ENCODE measurements at regions not wholly inside any gene's neighbourhood (a gene's known extent, or its start where the extent isn't known, plus 50 kb on each side); places are given as distances from the start of the nearest gene placed in this dataset.

DNA sequence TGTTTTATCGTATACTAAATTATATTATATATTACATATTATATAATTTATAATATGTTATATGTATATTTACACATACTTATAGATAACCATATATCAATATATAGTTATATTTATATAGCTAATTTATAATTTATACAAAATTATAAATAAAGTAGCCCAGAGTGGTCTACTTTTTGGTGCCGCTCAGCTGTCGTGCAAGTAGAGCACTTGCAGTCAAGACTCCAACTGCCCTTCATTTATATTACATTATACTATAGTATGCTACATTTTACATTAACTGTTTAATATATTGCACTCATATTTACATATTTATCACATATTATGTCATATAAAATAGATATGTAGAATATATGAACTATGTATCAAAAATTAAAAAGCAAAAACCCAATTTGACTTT, 1124.7 kb upstream of the MIR17HG start:
- H3K4me1 ChIP-seq (replicated peaks in 1 of 2; ENCODE audit: control insufficient read depth in 2 of 2, insufficient read depth in 2 of 2, low read length in 2 of 2), result no peaks in the 10 kb centered on the region
- no peaks in the 10 kb centered on the region for H3K79me2 ChIP-seq (ENCODE audit: control insufficient read depth, insufficient read depth, low read length)
- TF ChIP-seq ZBTB17 (CRISPR knock-in tag; IDR thresholded peaks at IDR 0.05), result no peak
- TF ChIP-seq, protein P1, sequence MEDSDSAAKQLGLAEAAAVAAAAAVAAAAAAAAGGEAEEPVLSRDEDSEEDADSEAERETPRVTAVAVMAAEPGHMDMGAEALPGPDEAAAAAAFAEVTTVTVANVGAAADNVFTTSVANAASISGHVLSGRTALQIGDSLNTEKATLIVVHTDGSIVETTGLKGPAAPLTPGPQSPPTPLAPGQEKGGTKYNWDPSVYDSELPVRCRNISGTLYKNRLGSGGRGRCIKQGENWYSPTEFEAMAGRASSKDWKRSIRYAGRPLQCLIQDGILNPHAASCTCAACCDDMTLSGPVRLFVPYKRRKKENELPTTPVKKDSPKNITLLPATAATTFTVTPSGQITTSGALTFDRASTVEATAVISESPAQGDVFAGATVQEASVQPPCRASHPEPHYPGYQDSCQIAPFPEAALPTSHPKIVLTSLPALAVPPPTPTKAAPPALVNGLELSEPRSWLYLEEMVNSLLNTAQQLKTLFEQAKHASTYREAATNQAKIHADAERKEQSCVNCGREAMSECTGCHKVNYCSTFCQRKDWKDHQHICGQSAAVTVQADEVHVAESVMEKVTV (CRISPR knock-in tag; IDR thresholded peaks at IDR 0.05), result 0 out of 2 replicates have a peak, but pooled peaks have one; percentile 9
- peak; percentile 97 for TF ChIP-seq TFAM (CRISPR knock-in tag; conservative IDR thresholded peaks at IDR 0.05)
- no peak overlapping the region for H2AFZ ChIP-seq (ENCODE audit: low read depth, low read length)
- no peaks in the 10 kb centered on the region for H4K20me1 ChIP-seq (replicated peaks; ENCODE audit: control insufficient read depth, insufficient read depth, low read length)
- BruUV-seq (replicated peaks), result no TSS peak
- WGBS (ENCODE audit: insufficient coverage, low coverage, missing lambda C conversion rate), result 4% methylated on average over 3 of the region's 3 CpGs
- no peaks in the 10 kb centered on the region for H3K36me3 ChIP-seq (ENCODE audit: control insufficient read depth, insufficient read depth, low read length)
- H3K4me2 ChIP-seq (ENCODE audit: insufficient read depth, low read length), result no peak overlapping the region
- no peak overlapping the region for H3K27ac ChIP-seq (ENCODE audit: extremely low read depth, low read depth, low read length)
- POLR2A ChIA-PET, result no interaction called here
- in situ Hi-C loops (cut with MboI) (no loop called here), intact Hi-C loops (cut with micrococcal nuclease) (no loop called here)
- H3K9me3 ChIP-seq (replicated peaks; ENCODE audit: control insufficient read depth, insufficient read depth, low read depth, low read length), result no peaks in the 10 kb centered on the region
- CTCF ChIA-PET (ENCODE audit: low intra/inter-chr PET ratio), result no interaction called here
- DNase-seq (ENCODE audit: extremely low read depth in 1 of 4, low spot score in 3 of 4) (no peak), ATAC-seq (no peak), FAIRE-seq (no peak)
- H3K9ac ChIP-seq (ENCODE audit: insufficient read depth in 1 of 2, low read depth in 2 of 2, low read length in 2 of 2), result no peak overlapping the region
- H3K4me3 ChIP-seq, result no peak overlapping the region
- H3K27me3 ChIP-seq (ENCODE audit: control insufficient read depth in 2 of 2, insufficient read depth in 2 of 2, low read length in 2 of 2), result no peaks in the 10 kb centered on the region
- H3K9me1 ChIP-seq (ENCODE audit: control insufficient read depth, insufficient read depth, low read length), result no peaks in the 10 kb centered on the region

DNA sequence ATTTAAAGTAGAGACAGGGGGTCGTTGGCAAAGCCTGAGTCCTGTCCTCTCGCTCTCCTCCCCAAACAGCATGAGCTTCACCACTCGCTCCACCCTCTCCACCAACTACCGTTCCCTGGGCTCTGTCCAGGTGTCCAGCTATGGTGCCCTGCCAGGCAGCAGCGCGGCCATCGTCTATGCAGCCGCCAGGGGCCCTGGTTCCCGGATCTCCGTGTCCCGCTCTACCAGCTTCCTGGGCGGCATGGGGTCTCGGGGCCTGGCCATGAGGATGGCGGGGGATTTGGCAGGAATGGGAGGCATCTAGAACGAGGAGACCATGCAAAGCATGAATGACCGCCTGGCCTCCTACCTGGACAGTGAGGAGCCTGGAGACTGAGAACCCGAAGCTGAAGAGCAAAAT, 1117.2 kb upstream of the MIR17HG start:
- DNase-seq (ENCODE audit: extremely low read depth in 1 of 4, low spot score in 3 of 4) (no peak), ATAC-seq (no peak), FAIRE-seq (no peak)
- no peak overlapping the region for H2AFZ ChIP-seq (ENCODE audit: low read depth, low read length)
- H4K20me1 ChIP-seq (replicated peaks; ENCODE audit: control insufficient read depth, insufficient read depth, low read length), result no peaks in the 10 kb centered on the region
- H3K79me2 ChIP-seq (ENCODE audit: control insufficient read depth, insufficient read depth, low read length), result no peaks in the 10 kb centered on the region
- H3K9me1 ChIP-seq (ENCODE audit: control insufficient read depth, insufficient read depth, low read length), result no peaks in the 10 kb centered on the region
- in situ Hi-C loops (cut with MboI), result no loop called here
- no peak overlapping the region for H3K27ac ChIP-seq (ENCODE audit: extremely low read depth, low read depth, low read length)
- H3K27me3 ChIP-seq (ENCODE audit: control insufficient read depth in 2 of 2, insufficient read depth in 2 of 2, low read length in 2 of 2), result no peaks in the 10 kb centered on the region
- H3K4me3 ChIP-seq, result no peak overlapping the region
- POLR2A ChIA-PET, result interaction anchor here (0.6 kb wide), 2 partner anchors 22 to 527 kb away, joined by 3 read pairs; no protein-coding TSS in a partner anchor
- H3K36me3 ChIP-seq (ENCODE audit: control insufficient read depth, insufficient read depth, low read length), result no peaks in the 10 kb centered on the region
- no TSS peak for BruUV-seq (replicated peaks)
- H3K4me1 ChIP-seq (replicated peaks in 1 of 2; ENCODE audit: control insufficient read depth in 2 of 2, insufficient read depth in 2 of 2, low read length in 2 of 2), result no peaks in the 10 kb centered on the region
- H3K9me3 ChIP-seq (replicated peaks; ENCODE audit: control insufficient read depth, insufficient read depth, low read depth, low read length), result no peaks in the 10 kb centered on the region; the same call in 1 of the 2 replicates
- TF ChIP-seq NBN (IDR thresholded peaks at IDR 0.05; ENCODE audit: low read depth) (no peak), HEY1 (CRISPR knock-in tag; IDR thresholded peaks at IDR 0.05; ENCODE audit: borderline replicate concordance) (no peak), ZBTB7A (IDR thresholded peaks at IDR 0.05; ENCODE audit: borderline replicate concordance, control insufficient read depth, low read depth, low read length) (no peak), TAL1 (IDR thresholded peaks at IDR 0.05) (no peak)
- H3K4me2 ChIP-seq (ENCODE audit: insufficient read depth, low read length), result no peak overlapping the region
- intact Hi-C loops (cut with micrococcal nuclease), result no loop called here
- H3K9ac ChIP-seq (ENCODE audit: insufficient read depth in 1 of 2, low read depth in 2 of 2, low read length in 2 of 2), result no peak overlapping the region
- CTCF ChIA-PET (ENCODE audit: low intra/inter-chr PET ratio), result no interaction called here
- WGBS (ENCODE audit: insufficient coverage, low coverage, missing lambda C conversion rate), result 2% methylated on average over 17 of the region's 17 CpGs

Measured in K562 (cell line).